GM12865 (cell line): ENCODE measurements at regions not wholly inside any gene's neighbourhood (a gene's known extent, or its start where the extent isn't known, plus 50 kb on each side); places are given as distances from the start of the nearest gene placed in this dataset.

Experiments used
- DNase-seq: peaks from one replicate; pipeline ENCODE4 v3.0.0; 2010; ENCODE audit warnings: low read depth
- H3K4me3 ChIP-seq: 2 replicates; pipeline ENCODE4 v1.5.1; 2011; ENCODE audit warnings: mild to moderate bottlenecking, low read depth, low read length, control low read depth
- TF ChIP-seq, protein P1 (sequence below): IDR thresholded peaks from 2 replicates; pipeline ENCODE4 v1.5.1; 2011; ENCODE audit warnings: low read length, control low read depth, low read depth, inconsistent platforms; ENCODE audit not compliant: insufficient read depth; ENCODE audit errors: missing control alignments

DNA sequence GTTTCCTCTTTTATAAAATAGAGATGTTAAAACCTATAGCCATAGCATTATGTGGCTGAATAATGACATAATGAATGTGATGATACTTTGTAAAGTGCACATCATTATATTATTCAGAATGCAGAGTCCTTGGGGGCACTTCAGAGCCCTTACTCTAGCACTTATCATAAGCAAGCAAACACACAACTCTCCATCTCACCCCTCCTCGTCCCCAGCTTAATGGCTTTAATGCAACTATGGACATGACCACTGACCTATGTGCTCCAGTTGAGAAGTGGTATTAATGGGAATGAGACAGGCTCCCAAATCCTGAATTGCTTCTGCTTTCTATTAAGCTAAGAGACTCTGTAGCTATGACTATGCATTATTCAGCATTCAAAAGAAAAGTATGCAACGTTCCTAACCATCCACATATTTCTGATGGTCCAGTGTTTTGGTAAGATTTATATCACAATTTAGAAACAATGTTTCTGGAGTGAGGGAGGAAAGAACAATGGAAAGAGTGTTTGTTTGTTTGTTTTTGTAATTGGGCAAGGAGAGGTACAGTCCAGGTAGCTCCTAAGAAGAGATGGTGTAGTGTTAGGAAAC is 194.0 kb upstream of the PLXNA2 start:
- no peak for DNase-seq
- H3K4me3 ChIP-seq = no peak overlapping the region
- TF ChIP-seq, protein P1, sequence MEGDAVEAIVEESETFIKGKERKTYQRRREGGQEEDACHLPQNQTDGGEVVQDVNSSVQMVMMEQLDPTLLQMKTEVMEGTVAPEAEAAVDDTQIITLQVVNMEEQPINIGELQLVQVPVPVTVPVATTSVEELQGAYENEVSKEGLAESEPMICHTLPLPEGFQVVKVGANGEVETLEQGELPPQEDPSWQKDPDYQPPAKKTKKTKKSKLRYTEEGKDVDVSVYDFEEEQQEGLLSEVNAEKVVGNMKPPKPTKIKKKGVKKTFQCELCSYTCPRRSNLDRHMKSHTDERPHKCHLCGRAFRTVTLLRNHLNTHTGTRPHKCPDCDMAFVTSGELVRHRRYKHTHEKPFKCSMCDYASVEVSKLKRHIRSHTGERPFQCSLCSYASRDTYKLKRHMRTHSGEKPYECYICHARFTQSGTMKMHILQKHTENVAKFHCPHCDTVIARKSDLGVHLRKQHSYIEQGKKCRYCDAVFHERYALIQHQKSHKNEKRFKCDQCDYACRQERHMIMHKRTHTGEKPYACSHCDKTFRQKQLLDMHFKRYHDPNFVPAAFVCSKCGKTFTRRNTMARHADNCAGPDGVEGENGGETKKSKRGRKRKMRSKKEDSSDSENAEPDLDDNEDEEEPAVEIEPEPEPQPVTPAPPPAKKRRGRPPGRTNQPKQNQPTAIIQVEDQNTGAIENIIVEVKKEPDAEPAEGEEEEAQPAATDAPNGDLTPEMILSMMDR = no peak

GRCh38 chr1:208445758-208446203 is 201.6 kb upstream of the PLXNA2 start:
- H3K4me3 ChIP-seq = no peak overlapping the region
- DNase-seq = no peak
- TF ChIP-seq, protein P1 = no peak

DNA sequence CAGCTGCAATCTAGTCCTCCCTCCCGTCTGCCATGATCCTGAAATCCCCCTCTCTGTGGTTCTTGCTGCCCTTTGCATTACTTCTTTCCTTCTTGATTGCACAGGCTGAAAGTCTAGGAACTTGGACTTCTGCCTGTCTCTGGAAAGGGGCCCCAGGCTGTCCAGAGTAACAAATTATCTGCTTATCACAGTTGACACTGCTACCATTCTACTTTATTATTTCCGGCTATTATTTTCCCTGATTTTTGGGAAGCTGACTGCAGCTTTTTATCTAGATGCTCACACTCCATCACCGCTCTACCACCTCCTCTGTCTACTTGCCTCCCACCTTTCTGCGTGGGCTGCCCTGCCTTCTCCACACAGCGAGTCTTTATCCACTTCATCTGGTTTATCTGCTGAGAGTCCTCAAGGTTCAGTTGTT is 202.1 kb upstream of the PLXNA2 start:
- TF ChIP-seq, protein P1 = no peak
- H3K4me3 ChIP-seq = no peak overlapping the region
- DNase-seq = no peak

DNA sequence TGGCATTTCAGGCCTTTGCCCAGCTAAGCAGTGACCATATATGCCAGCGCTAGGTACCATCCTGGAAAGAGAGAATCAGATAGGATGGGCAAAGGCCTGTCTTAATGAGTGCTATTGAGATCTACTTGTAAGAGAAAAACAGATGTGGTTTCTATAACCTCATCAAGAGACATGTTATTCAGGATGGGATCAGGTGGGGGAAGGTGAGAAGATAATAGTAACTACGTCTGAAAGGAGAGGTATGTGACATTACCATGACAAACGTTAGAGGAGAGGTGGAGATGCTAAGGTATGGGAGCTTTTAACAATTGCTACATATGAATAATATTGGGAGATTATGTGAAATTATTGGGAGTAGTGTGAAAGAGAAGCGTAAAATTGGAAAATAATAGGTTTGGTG is 204.2 kb upstream of the PLXNA2 start:
- TF ChIP-seq, protein P1 = no peak
- no peak for DNase-seq
- no peak overlapping the region for H3K4me3 ChIP-seq

- no peak overlapping the region for H3K4me3 ChIP-seq
- DNase-seq = no peak
- TF ChIP-seq, protein P1 = no peak
Measured at GRCh38 chr1:208449951-208450350, 205.8 kb upstream of the PLXNA2 start.

- H3K4me3 ChIP-seq = no peak overlapping the region
- DNase-seq = no peak
- TF ChIP-seq, protein P1 = no peak
Measured at GRCh38 chr1:208450958-208451357, 206.8 kb upstream of the PLXNA2 start.

GRCh38 chr1:208455821-208456220 is 211.6 kb upstream of the PLXNA2 start:
- DNase-seq = no peak

More at GRCh38 chr1:208455821-208456220, 211.6 kb upstream of the PLXNA2 start:
- TF ChIP-seq, protein P1 = no peak
- no peak overlapping the region for H3K4me3 ChIP-seq
